ENCODE measurements at regions not wholly inside any gene's neighbourhood (a gene's known extent, or its start where the extent isn't known, plus 50 kb on each side); places are given as distances from the start of the nearest gene placed in this dataset.
A peak's percentile ranks its signal among the peaks of the same experiment; 100 is the strongest.
"Not testable (repeated sequence)": the region's sequence is repeated elsewhere in the genome, so short reads cannot be mapped to it uniquely, and the experiment has no call there.

DNA sequence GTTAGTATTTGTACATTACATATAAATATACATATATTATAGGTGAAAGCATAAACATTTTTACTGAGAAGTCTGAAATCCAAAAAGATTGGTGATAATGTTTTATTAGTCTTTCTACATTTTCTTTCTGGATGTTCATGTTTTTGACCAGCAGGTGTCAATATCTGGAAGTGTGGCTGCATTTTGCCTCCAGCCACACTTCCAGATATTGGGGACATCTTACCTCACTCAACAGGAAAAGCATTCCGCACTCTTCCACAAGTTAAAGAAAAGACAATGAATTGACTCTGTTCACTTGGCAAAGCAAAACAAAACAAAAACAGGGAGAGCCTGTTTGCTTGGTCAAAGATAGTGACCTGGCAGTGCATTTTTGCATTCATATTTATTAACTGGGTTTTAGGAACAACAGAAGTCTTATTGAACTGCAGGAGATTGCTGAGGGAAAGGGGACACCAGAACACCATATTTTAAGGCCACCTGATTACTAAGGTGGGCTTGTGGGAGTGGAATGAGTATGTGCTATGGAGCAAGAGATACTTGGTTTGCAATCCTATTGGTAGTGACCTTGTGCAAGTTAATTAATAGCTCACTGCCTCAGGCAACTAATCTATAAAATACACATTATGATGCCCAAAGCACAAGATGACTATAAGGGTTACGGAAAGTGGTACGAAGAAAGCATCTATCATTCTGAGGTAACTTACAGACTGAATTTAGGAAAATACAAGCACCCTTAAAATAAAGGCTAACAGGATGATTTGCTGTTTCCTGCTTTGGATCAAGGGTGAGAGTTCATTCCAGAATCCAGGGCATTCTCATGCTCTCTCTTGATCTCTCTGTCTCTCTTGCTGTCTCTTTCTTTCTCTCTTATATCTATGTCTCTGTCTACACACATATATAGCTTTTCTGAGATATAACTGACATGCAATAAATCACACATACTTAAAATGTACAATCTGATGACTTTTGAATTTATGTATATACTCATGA, 389.9 kb upstream of the EMCN start:
- peak; percentile 47 for FAIRE-seq
- no peak for DNase-seq (ENCODE audit: low spot score in 2 of 2)

DNA sequence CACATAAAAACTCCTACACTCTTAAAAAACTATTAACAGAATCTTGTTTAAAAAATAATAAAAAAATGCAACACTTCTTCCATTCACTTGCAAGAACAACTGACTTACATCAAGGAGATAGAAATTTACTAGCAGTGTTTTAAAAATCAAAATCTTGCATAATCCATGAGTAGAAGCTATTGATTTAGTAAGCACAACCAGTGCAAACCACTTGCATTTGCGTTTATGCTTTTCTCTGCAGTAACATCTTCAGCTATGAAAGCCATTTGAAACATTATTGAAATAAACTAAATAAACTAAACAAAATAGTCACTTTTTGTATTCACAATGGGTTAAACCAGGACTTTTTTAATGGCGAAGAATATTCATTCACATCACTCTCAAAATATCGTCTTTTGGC, 389.2 kb upstream of the EMCN start:
- no peak for DNase-seq (ENCODE audit: low spot score in 2 of 2)
- FAIRE-seq, result peak; percentile 24

DNA sequence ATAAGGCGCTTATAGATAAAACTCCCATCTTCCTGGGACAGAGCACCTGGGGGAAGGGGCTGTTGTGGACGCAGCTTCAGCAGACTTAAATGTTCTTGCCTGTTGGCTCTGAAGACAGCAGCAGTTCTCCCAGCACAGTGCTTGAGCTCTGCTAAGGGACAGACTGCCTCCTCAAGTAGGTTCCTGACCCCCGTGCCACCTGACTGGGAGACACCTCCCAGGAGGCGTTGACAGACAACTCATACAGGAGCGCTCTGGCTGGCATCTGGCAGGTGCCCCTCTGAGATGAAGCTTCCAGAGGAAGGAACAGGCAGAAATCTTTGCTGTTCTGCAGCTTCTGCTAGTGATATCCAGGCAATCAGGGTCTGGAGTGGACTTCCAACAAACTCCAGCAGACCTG, 383.1 kb upstream of the EMCN start:
- not testable (repeated sequence) for DNase-seq (ENCODE audit: low spot score in 2 of 2); FAIRE-seq

- no peak for DNase-seq (ENCODE audit: low spot score in 2 of 2)
- FAIRE-seq, result no peak
Measured at GRCh38 chr4:100900134-100900533, 382.3 kb upstream of the EMCN start.

DNA sequence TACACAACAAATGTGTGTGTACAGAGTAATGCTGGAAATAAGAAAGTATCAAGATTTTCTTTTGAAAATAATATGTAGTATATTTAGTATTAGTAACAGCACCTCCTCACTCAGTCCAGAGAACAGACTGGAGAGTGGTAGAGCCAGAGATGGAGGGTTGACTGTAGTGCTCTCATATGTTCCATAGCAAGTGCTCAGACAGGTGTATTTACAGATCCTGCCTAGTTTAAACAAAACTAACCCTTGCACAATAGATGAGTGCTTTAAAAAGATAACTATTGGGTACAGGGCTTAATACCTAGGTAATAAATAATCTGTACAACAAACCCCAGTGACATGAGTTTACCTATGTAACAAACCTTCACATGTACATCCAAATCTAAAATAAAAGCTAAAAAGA, 381.0 kb upstream of the EMCN start:
- FAIRE-seq, result no peak

GRCh38 chr4:100895556-100896197, 377.9 kb upstream of the EMCN start:
- FAIRE-seq, result no peak
- DNase-seq (ENCODE audit: low spot score in 2 of 2), result no peak

More for the DNA sequence above, 381.0 kb upstream of the EMCN start:
- DNase-seq (ENCODE audit: low spot score in 2 of 2), result no peak

DNA sequence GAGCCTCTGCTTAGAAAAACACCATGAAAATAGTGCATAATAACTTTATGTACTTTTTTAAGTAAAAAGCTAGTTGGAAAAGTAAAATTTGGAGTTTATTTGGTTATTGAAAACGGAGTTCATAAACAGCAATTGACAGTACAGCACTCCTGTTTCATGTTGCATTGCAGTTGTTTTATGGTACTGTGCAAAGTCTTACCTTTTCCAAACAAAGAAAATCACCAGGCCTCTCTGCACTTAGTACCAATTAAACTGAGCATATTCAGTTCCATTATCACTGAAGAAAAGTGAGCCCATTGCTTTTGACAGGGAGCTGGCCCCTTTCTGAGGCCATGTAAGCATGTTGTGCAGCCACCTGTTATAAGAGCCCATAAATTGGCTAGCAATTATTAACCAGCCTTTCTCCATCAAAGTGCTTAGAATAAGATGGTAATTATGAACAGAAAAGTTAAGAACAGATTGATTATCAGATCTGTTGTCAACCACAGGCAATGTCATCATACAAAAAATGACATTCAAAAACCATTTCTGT, 376.6 kb upstream of the EMCN start:
- DNase-seq (ENCODE audit: low spot score in 2 of 2), result no peak
- FAIRE-seq, result no peak

GRCh38 chr4:100891808-100892207, 374.0 kb upstream of the EMCN start:
- no peak for FAIRE-seq

GRCh38 chr4:100889898-100890297, 372.1 kb upstream of the EMCN start:
- FAIRE-seq (no peak), DNase-seq (ENCODE audit: low spot score in 2 of 2) (no peak)

More at GRCh38 chr4:100891808-100892207, 374.0 kb upstream of the EMCN start:
- DNase-seq (ENCODE audit: low spot score in 2 of 2), result no peak

GRCh38 chr4:100889401-100889800, 371.6 kb upstream of the EMCN start:
- no peak for DNase-seq (ENCODE audit: low spot score in 2 of 2)

GRCh38 chr4:100882661-100883060, 364.8 kb upstream of the EMCN start:
- FAIRE-seq, result no peak

More at GRCh38 chr4:100889401-100889800, 371.6 kb upstream of the EMCN start:
- FAIRE-seq, result no peak

GRCh38 chr4:100881283-100881682, 363.5 kb upstream of the EMCN start:
- DNase-seq (ENCODE audit: low spot score in 2 of 2), result no peak
- FAIRE-seq, result no peak

More at GRCh38 chr4:100882661-100883060, 364.8 kb upstream of the EMCN start:
- DNase-seq (ENCODE audit: low spot score in 2 of 2), result no peak

DNA sequence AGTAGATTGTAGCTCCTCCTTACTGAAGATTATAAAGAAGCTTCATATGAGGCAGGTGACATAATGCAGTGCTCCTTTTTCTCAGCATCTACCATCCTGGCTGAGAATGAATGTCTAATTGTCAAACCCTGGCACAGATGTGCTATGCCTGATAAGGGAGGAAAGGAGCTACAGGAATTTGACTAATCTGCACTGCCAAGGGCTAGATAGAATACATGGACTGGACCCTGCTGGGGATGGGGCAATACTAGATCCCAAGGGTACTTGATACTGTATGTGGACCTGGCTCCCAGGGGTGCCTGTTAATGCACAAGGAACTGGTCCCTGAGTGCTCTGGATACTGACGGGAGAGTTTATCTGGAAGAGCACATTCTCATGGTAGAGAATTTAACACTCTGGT, 362.2 kb upstream of the EMCN start:
- DNase-seq (ENCODE audit: low spot score in 2 of 2) (no peak), FAIRE-seq (no peak)

DNA sequence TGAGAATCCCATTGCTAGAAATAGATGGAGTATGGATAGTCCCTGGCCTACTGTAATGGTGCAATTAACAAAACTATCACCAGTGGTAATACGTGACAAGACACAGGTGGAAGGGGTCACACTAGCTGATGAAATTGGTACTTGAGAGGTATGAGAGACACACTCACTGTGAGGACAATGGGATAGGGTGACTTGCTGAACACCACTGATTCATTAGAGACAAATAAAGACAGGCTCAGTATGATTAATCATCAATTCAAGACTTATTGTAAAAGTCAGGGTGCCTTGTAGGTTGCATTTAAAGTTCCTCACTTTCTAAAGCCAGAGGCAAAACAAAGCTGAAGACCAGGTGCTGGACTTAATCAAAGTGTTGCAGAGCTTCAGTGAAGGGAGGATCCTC, 361.6 kb upstream of the EMCN start:
- FAIRE-seq, result no peak

GRCh38 chr4:100876546-100876945, 358.7 kb upstream of the EMCN start:
- DNase-seq (ENCODE audit: low spot score in 2 of 2), result no peak
- FAIRE-seq, result no peak

More for the DNA sequence above, 361.6 kb upstream of the EMCN start:
- no peak for DNase-seq (ENCODE audit: low spot score in 2 of 2)

DNA sequence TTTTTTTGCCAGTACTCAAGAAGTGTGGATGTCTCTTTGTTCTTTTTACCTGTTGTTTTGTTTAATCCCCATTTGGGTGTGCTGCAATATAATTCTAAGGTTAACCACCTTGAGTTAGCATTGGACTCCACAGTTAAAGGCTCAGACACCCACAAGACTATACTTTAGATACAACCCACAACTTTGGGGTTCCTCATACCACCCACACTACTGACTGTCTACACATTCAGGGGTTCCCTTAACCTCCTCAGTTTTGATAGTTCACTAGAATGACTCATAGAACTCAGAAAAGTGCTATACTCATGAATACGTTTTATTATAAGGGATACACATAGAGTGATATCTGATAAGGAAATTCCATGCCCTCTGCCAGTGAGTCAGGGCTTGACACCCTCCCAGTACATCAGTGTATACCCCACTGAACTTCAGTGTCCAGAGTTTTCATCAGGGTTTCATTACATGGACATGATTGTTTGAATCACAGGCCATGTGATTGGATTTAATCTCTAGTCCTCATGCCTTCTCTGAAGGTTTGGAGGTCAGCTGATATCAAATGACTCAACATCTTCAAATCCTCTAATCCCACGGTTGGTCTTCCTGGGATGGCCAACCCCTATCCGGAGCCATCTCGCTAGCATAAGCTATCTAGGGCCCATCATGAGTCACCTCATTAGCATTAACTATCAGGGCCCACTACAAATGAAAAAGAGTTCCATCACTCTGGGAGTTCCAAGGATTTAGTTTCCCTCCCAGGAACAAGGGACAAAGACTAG, 357.7 kb upstream of the EMCN start:
- FAIRE-seq (no peak), DNase-seq (ENCODE audit: low spot score in 2 of 2) (no peak)

DNA sequence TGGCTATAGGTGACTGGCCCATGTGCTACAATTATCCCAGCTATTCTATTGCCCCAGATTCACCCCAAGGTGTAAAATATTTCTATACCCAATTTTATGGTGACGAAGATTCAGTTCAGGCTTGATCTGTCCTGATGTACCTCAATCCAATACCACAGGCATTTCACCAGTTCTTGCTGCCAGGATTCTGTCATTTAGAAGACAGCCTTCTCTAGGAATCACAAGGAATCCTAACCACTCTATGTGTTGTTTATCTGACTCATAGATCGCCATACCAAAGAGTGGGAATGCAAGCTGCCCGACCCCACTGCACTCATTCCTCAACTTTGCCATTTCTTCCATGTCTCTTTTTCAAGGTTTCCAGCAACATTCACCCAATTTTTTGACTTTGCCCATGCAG, 355.0 kb upstream of the EMCN start:
- FAIRE-seq (no peak), DNase-seq (ENCODE audit: low spot score in 2 of 2) (no peak)

DNA sequence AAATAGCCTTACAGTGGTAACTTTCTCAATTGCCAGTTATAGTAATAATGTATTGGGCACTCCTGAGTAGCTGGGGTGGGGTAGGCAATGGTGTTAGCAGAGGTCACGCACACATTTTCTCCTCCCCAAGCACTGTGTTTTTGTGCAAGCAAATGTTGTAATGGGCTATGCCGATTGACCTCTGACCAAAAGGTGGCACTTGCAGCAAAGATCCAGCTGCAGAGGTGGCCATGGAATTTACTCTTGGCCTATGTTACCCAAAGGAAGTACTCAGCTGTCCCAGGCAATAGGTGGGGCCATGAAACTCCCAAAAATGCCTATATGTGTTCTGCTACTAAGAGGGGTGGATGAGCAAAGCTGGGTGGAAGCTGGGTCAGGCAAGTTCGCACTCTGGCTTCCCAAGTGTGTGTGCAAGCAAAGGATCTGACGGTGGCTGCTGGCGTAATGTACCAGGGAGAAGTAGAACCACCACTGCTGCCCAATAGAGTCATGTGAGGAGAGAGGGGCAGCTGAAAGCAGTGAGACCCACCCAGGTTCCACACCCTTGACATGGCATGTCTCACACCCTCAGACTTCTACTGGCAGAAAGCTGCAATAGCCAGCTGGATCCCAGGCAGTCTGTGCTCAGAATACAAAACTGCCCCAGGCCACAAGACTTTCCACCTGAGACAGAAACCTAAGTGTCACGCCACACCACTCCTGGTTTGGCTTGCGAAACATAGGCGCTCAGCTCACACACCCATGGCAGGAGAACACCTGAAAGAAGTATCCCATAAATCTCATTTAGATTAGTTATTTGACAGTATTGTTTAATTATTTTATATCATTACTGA, 353.3 kb upstream of the EMCN start:
- no peak for FAIRE-seq

GRCh38 chr4:100869276-100869675, 351.5 kb upstream of the EMCN start:
- DNase-seq (ENCODE audit: low spot score in 2 of 2), result no peak

More for the DNA sequence above, 353.3 kb upstream of the EMCN start:
- no peak for DNase-seq (ENCODE audit: low spot score in 2 of 2)

GRCh38 chr4:100868281-100868680, 350.5 kb upstream of the EMCN start:
- DNase-seq (ENCODE audit: low spot score in 2 of 2); FAIRE-seq: not testable (repeated sequence)

More at GRCh38 chr4:100869276-100869675, 351.5 kb upstream of the EMCN start:
- FAIRE-seq, result no peak
